B cell (primary cell): ENCODE measurements at regions not wholly inside any gene's neighbourhood (a gene's known extent, or its start where the extent isn't known, plus 50 kb on each side); places are given as distances from the start of the nearest gene placed in this dataset.

Experiments used
- CTCF ChIP-seq: fragments of 200-600 bp; IDR thresholded peaks from one replicate; pipeline ENCODE4 v1.8.0; 2022; ENCODE audit warnings: antibody characterized with exemption, mild to moderate bottlenecking
- EZH2 ChIP-seq: IDR thresholded peaks from 2 replicates; pipeline ENCODE4 v1.6.1; 2012; ENCODE audit warnings: borderline replicate concordance, low read depth, mild to moderate bottlenecking, moderate library complexity, low read length; ENCODE audit not compliant: insufficient read depth, poor library complexity, severe bottlenecking

- TF ChIP-seq CTCF (no peak), EZH2 (no peak)
Measured at GRCh38 chr4:73685052-73685451, 55.3 kb upstream of the CXCL8 start.
